GM23338 (cell line): ENCODE measurements at regions not wholly inside any gene's neighbourhood (a gene's known extent, or its start where the extent isn't known, plus 50 kb on each side); places are given as distances from the start of the nearest gene placed in this dataset.

Experiments used
- EZH2 ChIP-seq: fragments of 200-600 bp; sonication (generic); IDR thresholded peaks from one replicate; pipeline ENCODE4 v1.8.0; 2017; ENCODE audit warnings: antibody characterized with exemption, mild to moderate bottlenecking, low read depth; ENCODE audit not compliant: unreplicated experiment
- EZH2phosphoT487 ChIP-seq: fragments of 200-600 bp; sonication (generic); IDR thresholded peaks from one replicate; pipeline ENCODE4 v1.8.1; 2018; ENCODE audit warnings: antibody characterized with exemption; ENCODE audit not compliant: unreplicated experiment

GRCh38 chr6:91164105-91164504 is 577.2 kb upstream of the MAP3K7 start:
- no peak for TF ChIP-seq EZH2phosphoT487
- TF ChIP-seq EZH2: no peak
